NCI-H1930 (cell line): ENCODE measurements at regions not wholly inside any gene's neighbourhood (a gene's known extent, or its start where the extent isn't known, plus 50 kb on each side); places are given as distances from the start of the nearest gene placed in this dataset.

Experiments
- DNase-seq, 2 experiments: peaks; one replicate each; lab custom pipeline; 2025; lab: John Stamatoyannopoulos, UW

GRCh38 chr11:109806205-109806604, 287.0 kb upstream of the ZC3H12C start:
- no peak for DNase-seq

- DNase-seq, result no peak
These were observed 284.6 kb upstream of the ZC3H12C start for GRCh38 chr11:109808569-109808968.

- no peak for DNase-seq
These were observed 278.4 kb upstream of the ZC3H12C start for GRCh38 chr11:109814824-109815223.

- DNase-seq, result no peak
These were observed 277.6 kb upstream of the ZC3H12C start for GRCh38 chr11:109815500-109816150.

- DNase-seq, result no peak
These were observed 274.9 kb upstream of the ZC3H12C start for GRCh38 chr11:109818290-109818689.

- DNase-seq, result no peak
These were observed 273.8 kb upstream of the ZC3H12C start for GRCh38 chr11:109819410-109819809.

- DNase-seq, result no peak
These were observed 271.7 kb upstream of the ZC3H12C start for GRCh38 chr11:109821511-109821910.

- DNase-seq, result no peak
These were observed 270.6 kb upstream of the ZC3H12C start for GRCh38 chr11:109822436-109823102.

- no peak for DNase-seq
These were observed 264.8 kb upstream of the ZC3H12C start for GRCh38 chr11:109828387-109828786.

- no peak for DNase-seq
These were observed 255.2 kb upstream of the ZC3H12C start for GRCh38 chr11:109838026-109838425.

GRCh38 chr11:109845437-109845836, 247.8 kb upstream of the ZC3H12C start:
- no peak for DNase-seq

GRCh38 chr11:109847621-109848020, 245.6 kb upstream of the ZC3H12C start:
- DNase-seq, result no peak

- no peak for DNase-seq
These were observed 244.1 kb upstream of the ZC3H12C start for GRCh38 chr11:109849051-109849450.

GRCh38 chr11:109849946-109850345, 243.2 kb upstream of the ZC3H12C start:
- no peak for DNase-seq

GRCh38 chr11:109851780-109852390, 241.3 kb upstream of the ZC3H12C start:
- DNase-seq, result no peak

GRCh38 chr11:109853156-109853776, 239.9 kb upstream of the ZC3H12C start:
- DNase-seq, result no peak

- DNase-seq, result no peak
These were observed 238.5 kb upstream of the ZC3H12C start for GRCh38 chr11:109854731-109855130.

GRCh38 chr11:109856928-109857327, 236.3 kb upstream of the ZC3H12C start:
- no peak for DNase-seq

GRCh38 chr11:109857637-109858036, 235.6 kb upstream of the ZC3H12C start:
- no peak for DNase-seq

- DNase-seq, result no peak
These were observed 235.0 kb upstream of the ZC3H12C start for GRCh38 chr11:109858152-109858551.

- no peak for DNase-seq
These were observed 234.0 kb upstream of the ZC3H12C start for GRCh38 chr11:109859045-109859724.

- DNase-seq, result no peak
These were observed 230.4 kb upstream of the ZC3H12C start for GRCh38 chr11:109862835-109863234.
